HEK293T (cell line): ENCODE measurements at regions not wholly inside any gene's neighbourhood (a gene's known extent, or its start where the extent isn't known, plus 50 kb on each side); places are given as distances from the start of the nearest gene placed in this dataset.

Experiments used
- ARNT ChIP-seq: fragments of 450-650 bp; IDR thresholded peaks from 2 replicates; pipeline ENCODE4 v1.6.1; 2017; ENCODE audit warnings: mild to moderate bottlenecking
- BHLHE40 ChIP-seq: fragments of 450-650 bp; IDR thresholded peaks from 2 replicates; pipeline ENCODE4 v1.6.1; 2016; ENCODE audit warnings: mild to moderate bottlenecking, moderate library complexity, borderline replicate concordance
- ELF4 ChIP-seq: fragments of 450-650 bp; IDR thresholded peaks from 2 replicates; pipeline ENCODE4 v1.6.1; 2017; ENCODE audit warnings: antibody characterized with exemption
- FOXA1 ChIP-seq: fragments of 450-650 bp; IDR thresholded peaks from 2 replicates; pipeline ENCODE4 v1.6.1; 2016; ENCODE audit warnings: mild to moderate bottlenecking
- FOXM1 ChIP-seq: fragments of 450-650 bp; IDR thresholded peaks from 2 replicates; pipeline ENCODE4 v1.6.1; 2017; ENCODE audit warnings: mild to moderate bottlenecking, borderline replicate concordance
- L3MBTL2 ChIP-seq: fragments of 450-650 bp; conservative IDR thresholded peaks from 2 replicates; pipeline ENCODE4 v1.6.1; 2016; ENCODE audit warnings: mild to moderate bottlenecking
- NFRKB ChIP-seq: fragments of 450-650 bp; IDR thresholded peaks from 2 replicates; pipeline ENCODE4 v1.6.1; 2016; ENCODE audit warnings: mild to moderate bottlenecking, moderate library complexity
- SP1 ChIP-seq: fragments of 450-650 bp; IDR thresholded peaks from 2 replicates; pipeline ENCODE4 v1.6.1; 2017
- SUZ12 ChIP-seq: fragments of 450-650 bp; IDR thresholded peaks from 2 replicates; pipeline ENCODE4 v1.6.1; 2016; ENCODE audit warnings: mild to moderate bottlenecking
- TARDBP ChIP-seq: fragments of 450-650 bp; IDR thresholded peaks from 2 replicates; pipeline ENCODE4 v1.6.1; 2016
- ZNF384 ChIP-seq: fragments of 450-650 bp; IDR thresholded peaks from 2 replicates; pipeline ENCODE4 v1.6.1; 2016
- TF ChIP-seq, protein P1 (sequence below): fragments of 450-650 bp; IDR thresholded peaks from 2 replicates; pipeline ENCODE4 v1.6.1; 2016

- TF ChIP-seq ELF4 (no peak), BHLHE40 (no peak), FOXA1 (peak; percentile 76), FOXM1 (no peak), SUZ12 (no peak), ZNF384 (no peak), ARNT (no peak), TARDBP (no peak), SP1 (no peak), NFRKB (no peak), L3MBTL2 (no peak)
- TF ChIP-seq, protein P1, sequence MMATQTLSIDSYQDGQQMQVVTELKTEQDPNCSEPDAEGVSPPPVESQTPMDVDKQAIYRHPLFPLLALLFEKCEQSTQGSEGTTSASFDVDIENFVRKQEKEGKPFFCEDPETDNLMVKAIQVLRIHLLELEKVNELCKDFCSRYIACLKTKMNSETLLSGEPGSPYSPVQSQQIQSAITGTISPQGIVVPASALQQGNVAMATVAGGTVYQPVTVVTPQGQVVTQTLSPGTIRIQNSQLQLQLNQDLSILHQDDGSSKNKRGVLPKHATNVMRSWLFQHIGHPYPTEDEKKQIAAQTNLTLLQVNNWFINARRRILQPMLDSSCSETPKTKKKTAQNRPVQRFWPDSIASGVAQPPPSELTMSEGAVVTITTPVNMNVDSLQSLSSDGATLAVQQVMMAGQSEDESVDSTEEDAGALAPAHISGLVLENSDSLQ: peak; percentile 68
These were observed 999.3 kb downstream of the NR2F1-AS1 start for GRCh38 chr5:92581690-92582089.
